NCI-H146 (cell line): ENCODE measurements at regions not wholly inside any gene's neighbourhood (a gene's known extent, or its start where the extent isn't known, plus 50 kb on each side); places are given as distances from the start of the nearest gene placed in this dataset.
"Not testable (repeated sequence)": the region's sequence is repeated elsewhere in the genome, so short reads cannot be mapped to it uniquely, and the experiment has no call there.

Source experiments
- DNase-seq: peaks from one replicate; lab custom pipeline; 2025; lab: John Stamatoyannopoulos, UW

DNA sequence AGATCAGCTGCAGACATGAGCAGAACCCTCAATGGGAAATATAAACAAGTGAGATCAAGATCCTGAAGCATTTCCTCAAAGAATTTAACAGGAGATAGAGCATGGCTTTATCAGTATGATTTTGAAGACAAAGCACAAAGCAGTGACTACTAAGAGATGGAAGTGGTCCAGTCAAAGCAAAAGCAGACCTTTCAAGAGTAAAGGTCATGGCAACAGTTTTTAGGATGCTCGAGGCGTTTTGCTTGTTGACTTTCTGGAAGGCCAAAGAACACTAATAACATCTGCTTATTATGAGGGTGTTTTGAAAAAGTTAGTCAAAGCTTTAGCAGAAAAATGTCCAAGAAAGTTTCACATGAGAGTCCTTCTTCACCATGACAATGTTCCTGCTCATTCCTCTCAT is 128.5 kb downstream of the KCNE4 start:
- no peak for DNase-seq

GRCh38 chr2:223181561-223181960 is 129.6 kb downstream of the KCNE4 start:
- DNase-seq, result no peak

- DNase-seq, result no peak
These were observed 130.4 kb downstream of the KCNE4 start for GRCh38 chr2:223182356-223182755.

DNA sequence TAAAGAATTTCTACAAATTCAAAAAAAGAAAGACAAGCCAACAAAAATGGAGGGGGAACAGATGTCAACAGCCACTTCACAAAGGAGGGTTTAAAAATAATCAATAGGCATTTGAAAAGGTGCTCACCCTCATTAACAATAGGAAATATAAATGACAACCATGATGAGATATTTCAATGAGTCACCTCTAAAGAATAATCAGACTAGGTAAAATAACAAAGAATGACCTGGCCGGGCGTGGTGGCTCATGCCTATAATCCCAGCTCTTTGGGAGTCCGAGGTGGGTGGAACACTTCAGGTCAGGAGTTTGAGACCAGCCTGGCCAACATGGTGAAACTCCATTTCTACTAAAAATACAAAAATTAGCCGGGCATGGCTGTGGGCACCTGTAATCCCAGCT is 133.6 kb downstream of the KCNE4 start:
- DNase-seq, result peak; percentile 35

- no peak for DNase-seq
These were observed 135.3 kb downstream of the KCNE4 start for GRCh38 chr2:223187256-223187655.

GRCh38 chr2:223190561-223191206 is 138.7 kb downstream of the KCNE4 start:
- DNase-seq, result not testable (repeated sequence)

DNA sequence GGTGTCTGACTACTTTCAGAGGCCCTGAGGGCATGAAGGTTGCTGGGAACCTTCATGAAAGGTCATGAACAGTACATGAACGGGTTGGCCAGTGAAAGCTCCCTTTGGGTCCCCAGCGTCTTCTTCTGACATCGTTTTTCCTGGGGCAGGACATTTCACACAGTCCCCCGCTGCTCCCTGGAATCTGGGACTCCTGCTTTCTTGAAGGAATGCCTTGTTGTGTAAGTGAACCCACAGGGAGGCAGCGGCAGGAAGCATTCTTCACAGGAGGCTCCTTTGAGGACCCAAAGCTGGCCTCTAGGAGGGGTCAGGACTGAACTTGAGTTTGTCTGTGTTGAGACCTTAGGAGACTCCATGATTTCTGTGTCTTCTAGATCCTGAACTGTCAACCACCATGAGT is 144.3 kb downstream of the KCNE4 start:
- no peak for DNase-seq

GRCh38 chr2:223197046-223197445 is 145.1 kb downstream of the KCNE4 start:
- DNase-seq, result no peak

GRCh38 chr2:223199531-223200515 is 147.8 kb downstream of the KCNE4 start:
- no peak for DNase-seq

DNA sequence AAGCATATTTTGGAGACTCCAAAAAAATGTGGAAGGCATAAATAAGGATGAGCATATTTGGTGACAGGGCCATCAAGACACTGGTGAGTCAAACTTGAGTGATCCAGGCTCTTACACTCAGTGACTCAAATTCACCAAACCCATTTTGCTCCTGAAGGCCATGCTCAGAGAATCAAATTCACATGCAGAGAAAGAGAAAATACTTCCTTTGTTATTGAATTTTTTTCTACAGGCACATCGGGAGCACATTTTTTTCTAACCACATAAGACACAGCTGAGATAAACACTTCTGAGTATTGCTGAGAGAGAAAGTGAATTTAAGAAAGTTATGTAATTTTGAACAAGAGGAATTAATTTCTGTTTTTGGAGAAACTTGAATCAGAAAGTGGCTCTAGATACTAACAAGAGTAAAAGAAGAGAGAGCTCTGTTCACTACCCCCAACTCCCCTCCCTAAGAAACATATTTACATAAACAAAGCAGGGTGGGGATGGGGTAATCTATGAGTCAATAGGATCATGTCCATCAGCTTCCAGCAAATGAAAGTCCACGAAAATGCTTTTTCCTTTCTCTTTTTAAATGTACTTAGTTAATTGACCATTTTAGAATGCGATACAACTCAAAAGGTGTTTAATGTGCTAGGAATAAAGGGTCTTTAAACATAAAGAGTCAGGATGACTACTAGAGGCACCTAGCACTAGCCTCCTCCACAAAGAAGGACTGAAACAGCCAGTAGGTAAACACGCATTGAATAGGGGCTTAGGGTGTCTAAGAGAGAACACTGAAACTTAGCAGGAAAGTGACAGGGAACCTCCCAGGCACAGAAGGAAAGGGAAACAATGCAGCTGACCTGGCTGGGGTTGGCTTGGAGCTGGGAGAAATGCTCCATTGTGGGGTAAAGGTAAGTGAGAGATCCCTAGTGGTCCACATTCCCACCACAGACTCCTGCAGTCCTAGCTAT is 152.3 kb downstream of the KCNE4 start:
- DNase-seq, result no peak

- no peak for DNase-seq
These were observed 158.5 kb downstream of the KCNE4 start for GRCh38 chr2:223210489-223210888.

- no peak for DNase-seq
These were observed 162.6 kb downstream of the KCNE4 start for GRCh38 chr2:223214394-223215253.

DNA sequence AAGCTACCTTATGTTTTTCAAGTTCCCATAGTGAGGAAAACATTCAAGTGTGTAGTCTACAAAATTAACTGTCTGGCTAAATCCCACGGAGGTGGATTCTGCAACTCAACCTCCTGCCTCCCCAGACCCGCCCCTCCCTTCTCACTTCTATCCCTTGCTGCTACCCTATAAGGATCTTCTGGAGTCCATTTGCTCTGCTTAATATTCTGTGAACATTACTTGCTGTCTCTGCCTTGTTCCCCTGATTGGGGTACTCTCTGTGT is 163.2 kb downstream of the KCNE4 start:
- DNase-seq, result no peak

GRCh38 chr2:223217373-223217772 is 165.4 kb downstream of the KCNE4 start:
- DNase-seq, result no peak

- DNase-seq, result no peak
These were observed 166.7 kb downstream of the KCNE4 start for GRCh38 chr2:223218587-223219178.

GRCh38 chr2:223219872-223220657 is 168.1 kb downstream of the KCNE4 start:
- DNase-seq, result no peak

- DNase-seq, result no peak
These were observed 168.6 kb downstream of the KCNE4 start for GRCh38 chr2:223220658-223220925.

DNA sequence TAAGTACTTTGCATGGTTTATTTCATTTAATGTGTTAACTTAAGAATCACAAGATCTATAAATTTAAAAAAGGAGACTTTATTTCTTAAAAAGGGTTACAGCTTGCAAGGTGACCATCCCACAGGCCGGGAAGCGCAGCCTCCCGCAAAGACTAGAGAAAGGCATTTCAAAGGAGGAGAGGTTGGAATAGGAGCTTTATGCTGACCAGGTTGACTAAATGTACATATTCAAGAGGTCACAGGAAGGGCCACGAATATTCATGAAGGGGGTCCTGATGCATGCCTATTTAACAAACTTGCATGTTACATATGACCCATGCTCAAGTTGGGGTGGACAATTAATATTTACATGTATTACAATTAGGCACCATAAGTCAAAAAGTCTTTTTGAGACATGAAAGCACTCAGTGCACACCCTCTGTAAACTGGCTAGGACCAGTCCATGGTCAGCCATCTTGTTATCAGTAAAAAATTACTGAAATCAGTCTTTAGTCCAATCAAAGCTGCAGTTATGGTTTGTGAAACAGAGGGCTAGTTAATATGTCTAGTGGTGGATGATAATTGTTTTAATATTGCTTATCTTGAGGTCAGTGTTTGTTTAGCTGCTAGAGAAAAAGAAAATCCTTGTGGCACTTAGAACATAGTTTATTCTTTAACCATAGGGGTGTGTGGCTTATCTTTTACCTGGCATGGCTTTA is 169.3 kb downstream of the KCNE4 start:
- no peak for DNase-seq

DNA sequence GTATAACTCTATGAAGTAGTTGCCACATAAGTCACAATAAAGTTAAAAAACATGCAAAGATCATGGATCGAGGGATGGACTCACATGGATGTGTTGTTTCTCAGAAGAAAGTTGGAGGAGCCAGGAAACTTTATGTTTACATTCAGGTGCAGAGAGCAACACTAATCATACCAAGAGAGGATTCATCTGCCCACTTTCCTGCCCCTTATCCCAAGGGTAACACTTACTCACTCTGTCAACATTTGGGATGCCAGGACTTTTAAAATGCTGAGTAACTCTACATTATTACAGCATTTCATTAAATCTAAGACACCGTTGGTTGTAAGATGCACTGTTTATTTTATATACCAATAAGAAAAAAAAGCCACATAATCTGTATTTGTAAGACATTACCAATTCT is 170.4 kb downstream of the KCNE4 start:
- no peak for DNase-seq

DNA sequence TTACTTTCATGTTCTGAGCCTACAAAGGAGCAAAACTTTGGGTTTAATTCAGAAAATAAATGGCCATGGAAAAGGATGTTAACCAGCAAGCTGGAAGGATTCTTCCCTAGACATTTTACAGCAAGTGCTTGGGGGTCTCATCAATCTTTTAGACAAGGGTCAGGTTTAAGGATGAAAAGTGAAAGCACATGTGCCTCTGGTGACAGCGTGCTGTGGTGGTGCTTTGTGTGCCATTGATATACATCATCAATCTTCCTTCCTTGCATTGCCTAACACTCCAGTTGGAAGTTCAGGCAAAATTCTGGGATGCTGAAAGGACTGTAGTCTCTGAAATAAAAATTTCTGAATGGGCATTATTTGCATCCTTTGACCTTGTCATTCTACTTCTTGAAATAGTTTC is 171.2 kb downstream of the KCNE4 start:
- no peak for DNase-seq
